HG03139 (cell line): ENCODE measurements at regions not wholly inside any gene's neighbourhood (a gene's known extent, or its start where the extent isn't known, plus 50 kb on each side); places are given as distances from the start of the nearest gene placed in this dataset.
"Not testable (repeated sequence)": the region's sequence is repeated elsewhere in the genome, so short reads cannot be mapped to it uniquely, and the experiment has no call there.

Experiments
- ATAC-seq: cut with Tn5 transposase; IDR thresholded peaks from one replicate; pipeline ENCODE4 v1.9.1; 2021; ENCODE audit not compliant: unreplicated experiment

DNA sequence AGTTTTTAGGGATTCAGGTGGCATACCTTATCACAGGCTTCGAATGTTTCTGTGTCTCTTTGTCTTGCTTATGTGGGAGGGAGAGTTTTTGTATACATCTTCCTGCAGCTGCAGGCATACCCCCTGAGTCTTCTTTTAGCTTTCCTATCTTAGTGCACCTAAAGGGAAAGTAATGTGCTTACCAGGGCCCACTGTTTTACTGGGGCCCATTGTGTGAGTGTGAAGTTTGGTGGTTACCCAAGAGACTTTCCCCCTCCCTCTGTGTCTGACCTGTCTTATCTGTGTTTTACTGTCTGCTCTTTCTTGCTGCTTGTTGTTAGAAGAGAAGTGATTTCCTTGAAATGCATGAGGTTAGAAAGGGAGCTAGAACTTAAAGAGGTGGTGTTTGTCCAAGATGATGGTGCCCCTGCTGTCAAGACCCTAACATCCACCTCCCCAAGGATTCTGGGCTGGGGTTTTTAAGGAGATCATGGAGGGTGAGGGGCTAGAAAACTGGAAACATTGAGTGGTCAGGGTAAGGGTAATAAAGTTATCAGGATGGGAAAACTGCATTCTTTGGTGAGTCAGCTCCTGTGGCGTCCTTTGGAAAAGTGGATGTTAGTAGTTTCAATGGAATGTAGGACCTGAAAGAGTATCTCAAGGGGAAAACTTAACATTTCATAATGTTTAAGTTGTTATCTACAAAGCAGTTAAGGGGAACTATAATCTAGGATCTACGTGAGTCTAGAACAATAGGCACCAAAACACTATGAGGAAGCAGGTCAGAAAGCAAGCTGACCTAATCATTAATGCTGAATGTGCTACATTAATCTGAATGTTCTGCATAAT is 583.5 kb upstream of the TUSC1 start:
- ATAC-seq = no peak

- no peak for ATAC-seq
Observed at GRCh38 chr9:26260238-26260637, 582.0 kb upstream of the TUSC1 start.

DNA sequence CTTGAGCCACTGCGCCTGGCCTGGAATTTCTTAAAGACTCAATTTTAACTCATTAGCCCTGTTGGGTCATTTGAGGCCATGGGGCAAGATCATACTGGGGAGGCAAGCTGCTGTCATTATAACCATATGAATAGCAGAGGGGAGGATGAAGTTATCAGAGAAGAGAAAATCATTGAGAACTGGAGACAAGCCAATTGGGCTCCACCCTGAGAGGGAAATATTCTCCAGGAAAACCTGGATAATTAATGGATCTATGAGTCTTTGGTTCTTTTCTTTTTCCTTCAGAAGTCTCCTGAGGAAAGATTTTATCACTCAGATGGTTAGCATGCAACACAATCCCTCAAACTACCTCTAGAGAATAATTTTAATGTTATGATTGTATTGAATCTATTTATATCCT is 569.6 kb upstream of the TUSC1 start:
- ATAC-seq = no peak

DNA sequence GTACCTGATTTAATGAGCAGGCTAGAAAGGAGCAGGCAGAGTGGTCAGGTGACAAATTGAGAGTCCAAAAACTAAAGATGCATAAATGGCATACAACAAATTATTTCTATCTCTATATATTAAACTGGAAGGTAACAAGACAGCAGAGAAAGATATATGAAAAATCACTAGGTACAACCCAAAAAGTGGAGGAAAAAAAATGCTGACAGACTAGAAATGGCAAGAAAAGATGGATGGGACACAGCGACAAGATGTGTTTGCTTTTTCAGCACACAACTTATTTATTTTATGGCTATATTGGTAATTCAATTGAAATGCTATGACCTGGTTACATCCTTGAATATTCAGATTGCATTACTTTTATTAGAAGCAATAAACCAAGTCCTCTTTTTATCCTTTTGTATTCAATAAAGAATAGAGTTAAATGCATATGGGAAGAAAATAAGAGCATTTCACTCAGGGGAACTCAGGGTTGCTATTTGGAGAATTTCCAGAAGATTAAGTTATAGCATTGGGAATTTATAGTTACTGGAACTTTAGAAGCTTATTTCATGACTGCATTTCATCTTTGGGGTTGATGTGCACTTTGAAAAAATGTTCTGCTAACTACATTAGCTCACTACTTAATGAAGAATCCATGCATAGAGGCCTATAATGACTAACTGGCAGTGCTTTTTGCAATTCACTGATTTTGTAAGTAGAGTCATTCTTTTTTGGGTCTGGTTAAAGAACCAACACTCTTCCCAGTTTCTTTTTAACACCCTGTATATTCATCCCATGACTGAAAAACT is 566.6 kb upstream of the TUSC1 start:
- no peak for ATAC-seq

- no peak for ATAC-seq
Observed at GRCh38 chr9:26243726-26244125, 565.5 kb upstream of the TUSC1 start.

DNA sequence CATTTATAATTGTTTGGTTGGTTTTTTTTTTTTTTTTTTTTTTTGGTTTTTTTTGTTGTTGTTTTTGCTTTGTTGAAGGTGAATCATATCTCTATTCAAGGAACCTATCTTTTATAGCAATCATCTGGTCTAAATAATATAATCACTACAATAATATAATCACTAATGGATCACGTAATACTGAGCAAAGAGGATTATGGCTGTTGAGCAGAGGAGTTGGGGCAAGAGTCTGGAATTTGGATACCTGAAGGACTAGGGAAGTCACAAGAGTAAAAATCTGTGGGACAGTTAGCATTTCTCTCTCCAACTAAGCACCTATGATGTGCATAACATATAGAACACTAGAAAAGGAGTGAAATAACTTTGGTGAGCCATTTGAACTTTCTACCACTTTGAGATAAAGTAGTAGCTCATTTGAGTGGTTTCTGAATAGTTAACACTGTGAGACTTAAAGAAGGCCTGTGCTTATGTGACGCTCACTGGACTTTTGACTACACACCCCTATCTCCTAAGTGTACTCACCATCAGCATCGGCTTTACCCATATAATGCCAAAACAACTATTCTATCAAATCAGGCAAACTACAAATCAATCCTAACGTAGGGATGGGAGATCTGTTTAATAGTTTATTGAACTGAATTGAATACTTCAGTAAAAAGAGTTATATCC is 564.9 kb upstream of the TUSC1 start:
- ATAC-seq = no peak

DNA sequence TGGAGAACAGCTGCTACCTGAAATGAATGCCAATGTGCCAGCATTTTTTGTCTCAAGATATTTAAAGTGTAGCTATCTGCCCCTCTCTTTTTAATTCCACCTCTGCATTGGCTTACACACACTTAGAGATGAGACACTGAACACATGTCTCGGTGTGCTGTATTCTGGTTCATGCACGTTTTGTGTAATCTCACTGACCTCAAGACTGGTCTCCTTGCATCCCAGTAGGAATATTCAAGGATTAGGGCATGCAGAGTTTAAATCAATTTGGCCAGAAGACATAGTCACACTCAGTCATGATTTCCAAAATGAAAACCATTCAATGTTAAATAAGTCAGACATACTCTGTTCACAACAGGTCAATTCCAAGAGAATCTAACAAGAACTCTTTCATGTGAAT is 561.8 kb upstream of the TUSC1 start:
- ATAC-seq = no peak

GRCh38 chr9:26237256-26237655 is 559.0 kb upstream of the TUSC1 start:
- ATAC-seq = no peak

DNA sequence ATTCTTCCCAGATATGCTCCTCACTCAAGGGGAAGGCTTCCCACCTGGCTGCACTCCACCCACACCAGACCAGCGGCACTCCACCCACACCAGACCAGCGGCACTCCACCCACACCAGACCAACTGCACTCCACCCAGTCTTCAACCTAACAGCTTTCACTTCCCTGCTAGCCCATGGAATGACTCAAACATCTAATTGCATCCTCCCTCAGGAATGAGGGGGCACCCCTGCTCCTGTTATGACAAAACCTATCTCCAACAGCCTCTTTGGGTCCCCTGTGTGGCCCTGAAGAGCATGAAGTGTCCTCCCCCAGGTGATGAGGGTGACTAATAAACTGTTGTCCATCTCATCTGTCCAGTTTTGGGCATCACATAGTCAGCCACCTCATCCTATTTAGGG is 556.6 kb upstream of the TUSC1 start:
- no peak for ATAC-seq

DNA sequence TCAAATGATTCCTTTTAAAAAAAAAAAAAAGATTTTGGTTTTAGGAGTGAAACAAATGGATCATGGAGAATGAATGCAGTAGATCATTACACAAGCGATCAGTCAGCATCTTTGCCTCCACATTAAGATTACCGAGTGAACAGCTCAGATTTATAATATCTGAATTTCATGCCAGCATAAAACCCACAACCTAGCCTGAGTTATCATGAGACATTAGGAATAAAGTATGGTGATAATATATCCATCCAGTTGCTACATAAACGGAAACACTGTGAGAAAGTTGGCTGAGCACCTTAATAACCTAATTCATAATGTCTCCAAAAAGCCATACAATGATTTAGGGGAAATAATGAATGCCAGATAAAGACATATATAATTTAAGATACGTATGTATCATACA is 553.1 kb upstream of the TUSC1 start:
- no peak for ATAC-seq

GRCh38 chr9:26229324-26230054 is 551.2 kb upstream of the TUSC1 start:
- no peak for ATAC-seq

- no peak for ATAC-seq
Observed at GRCh38 chr9:26228273-26228672, 550.0 kb upstream of the TUSC1 start.

GRCh38 chr9:26221290-26221689 is 543.0 kb upstream of the TUSC1 start:
- ATAC-seq = no peak

- no peak for ATAC-seq
Observed at GRCh38 chr9:26220367-26220766, 542.1 kb upstream of the TUSC1 start.

DNA sequence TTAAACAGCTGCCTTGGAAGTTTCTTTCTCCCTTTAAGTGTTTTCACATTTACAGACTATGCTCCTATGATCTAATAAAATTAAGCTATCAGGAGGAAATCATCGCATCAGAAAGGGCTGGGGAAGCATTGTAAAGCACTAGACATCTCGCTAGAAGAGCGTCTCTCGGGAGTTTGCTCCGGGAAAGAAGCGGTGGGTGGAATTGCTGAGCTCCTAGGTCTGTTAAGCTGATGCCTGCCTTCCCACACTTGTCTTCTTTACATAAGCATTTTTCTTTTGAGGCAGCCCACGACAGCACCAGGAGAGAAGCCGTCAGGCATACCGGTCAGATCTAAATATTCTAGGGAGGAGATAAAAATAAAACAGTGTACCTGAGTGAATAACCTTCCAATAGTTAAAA is 541.7 kb upstream of the TUSC1 start:
- no peak for ATAC-seq

GRCh38 chr9:26216702-26217101 is 538.5 kb upstream of the TUSC1 start:
- no peak for ATAC-seq

- ATAC-seq = not testable (repeated sequence)
Observed at GRCh38 chr9:26214713-26215444, 536.6 kb upstream of the TUSC1 start.

DNA sequence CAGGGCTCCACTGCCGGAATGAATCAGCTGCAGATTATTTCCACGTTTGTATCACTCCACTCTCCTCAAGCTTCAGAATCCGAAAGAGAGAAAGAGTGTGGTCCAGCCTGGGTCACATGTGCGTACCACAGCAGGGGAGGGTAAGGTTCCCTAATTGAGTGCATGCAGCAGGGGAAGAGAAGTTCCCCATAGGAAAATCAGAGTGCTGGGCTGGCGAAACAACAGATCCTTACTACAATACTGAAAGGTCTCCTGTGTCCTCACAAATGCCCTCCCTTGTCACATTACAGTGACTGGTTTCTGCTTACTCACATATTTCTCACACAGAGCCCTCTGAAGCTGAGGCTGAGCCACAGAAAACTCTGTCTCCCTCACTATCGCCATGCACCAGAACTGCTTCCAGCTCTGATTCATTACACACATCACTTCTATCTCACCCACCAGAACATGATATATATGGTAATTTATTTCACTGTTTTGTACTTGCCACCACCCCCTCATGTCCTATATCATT is 532.2 kb upstream of the TUSC1 start:
- no peak for ATAC-seq

DNA sequence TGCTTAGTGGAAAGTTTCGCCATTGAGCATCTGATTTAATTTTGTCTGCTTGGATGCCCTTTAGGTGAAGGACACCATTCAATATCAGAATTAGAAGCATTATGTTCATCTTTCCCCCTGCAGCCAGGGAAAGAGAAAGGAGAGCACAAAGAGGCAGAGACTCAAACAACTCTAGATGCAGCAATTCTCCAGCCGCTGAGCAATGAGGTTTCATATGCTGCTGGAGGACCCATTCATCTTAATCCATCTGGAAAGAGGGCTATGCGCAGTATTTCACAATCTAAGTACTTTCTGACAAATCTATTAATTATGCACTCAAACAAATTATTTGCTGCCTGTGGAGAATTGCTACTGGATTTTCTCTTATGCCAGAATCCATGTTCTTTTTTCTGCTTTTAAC is 527.0 kb upstream of the TUSC1 start:
- no peak for ATAC-seq

DNA sequence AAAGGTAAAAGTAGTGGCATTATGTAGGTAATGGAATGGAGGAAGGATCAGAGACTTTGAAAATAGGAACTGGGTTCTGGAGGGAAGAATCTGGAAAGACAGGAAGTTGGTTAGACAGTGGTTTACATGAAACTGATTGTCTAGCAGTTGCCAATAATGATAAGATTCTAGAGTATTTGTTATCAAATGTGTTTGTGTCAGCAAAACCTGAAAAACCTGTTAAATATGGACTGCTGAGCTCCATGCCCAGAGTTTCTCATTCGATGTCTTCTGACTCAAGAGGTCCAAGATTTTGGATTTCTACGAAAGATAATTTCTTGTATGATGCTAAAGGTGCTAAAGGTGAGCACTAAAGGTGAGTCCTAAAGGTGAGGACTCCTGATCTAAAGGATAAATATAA is 515.0 kb upstream of the TUSC1 start:
- no peak for ATAC-seq
